Islet precursor cell (in vitro differentiated cells): ENCODE measurements at regions not wholly inside any gene's neighbourhood (a gene's known extent, or its start where the extent isn't known, plus 50 kb on each side); places are given as distances from the start of the nearest gene placed in this dataset.
A peak's percentile ranks its signal among the peaks of the same experiment; 100 is the strongest.
"Not testable (repeated sequence)": the region's sequence is repeated elsewhere in the genome, so short reads cannot be mapped to it uniquely, and the experiment has no call there.

ENCODE experiments used
- DNase-seq: peaks from one replicate; pipeline ENCODE4 v3.0.0-alpha.2; 2018

DNA sequence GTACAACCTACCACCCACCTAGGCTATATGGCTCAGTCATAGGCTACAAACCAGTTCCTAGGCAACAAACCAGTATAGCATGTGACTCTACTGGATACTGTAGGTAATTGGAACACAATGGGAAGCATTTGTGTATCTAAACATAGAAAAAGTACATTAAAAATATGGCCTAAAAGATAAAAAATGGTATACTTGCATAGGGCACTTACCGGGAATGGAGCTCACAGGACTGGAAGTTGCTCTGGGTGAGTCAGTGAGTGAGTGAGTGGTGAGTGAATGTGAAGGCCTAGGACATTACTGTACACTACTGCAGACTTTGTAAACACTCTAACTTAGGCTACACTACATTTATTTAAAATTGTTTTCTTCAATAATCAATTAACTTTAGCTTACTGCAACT, 139.2 kb upstream of the RBPJ start:
- no peak for DNase-seq

DNA sequence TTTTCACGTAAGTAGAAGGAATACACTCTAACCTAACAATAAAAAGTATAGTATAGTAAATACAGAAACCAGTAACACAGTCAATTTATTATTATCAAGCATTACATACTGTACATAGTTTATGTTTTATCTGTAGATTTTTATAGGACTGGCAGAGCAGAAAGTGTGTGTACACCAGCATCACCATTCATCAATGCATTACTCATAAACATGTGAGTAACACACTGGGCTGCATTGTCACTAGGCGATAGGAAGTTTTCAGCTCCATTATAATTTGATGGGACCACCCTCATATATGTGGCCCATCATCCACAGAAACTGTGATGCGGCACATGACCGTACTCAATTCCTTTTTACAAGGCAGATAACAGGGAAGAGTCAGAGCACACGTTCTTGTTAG, 137.8 kb upstream of the RBPJ start:
- DNase-seq, result no peak

DNA sequence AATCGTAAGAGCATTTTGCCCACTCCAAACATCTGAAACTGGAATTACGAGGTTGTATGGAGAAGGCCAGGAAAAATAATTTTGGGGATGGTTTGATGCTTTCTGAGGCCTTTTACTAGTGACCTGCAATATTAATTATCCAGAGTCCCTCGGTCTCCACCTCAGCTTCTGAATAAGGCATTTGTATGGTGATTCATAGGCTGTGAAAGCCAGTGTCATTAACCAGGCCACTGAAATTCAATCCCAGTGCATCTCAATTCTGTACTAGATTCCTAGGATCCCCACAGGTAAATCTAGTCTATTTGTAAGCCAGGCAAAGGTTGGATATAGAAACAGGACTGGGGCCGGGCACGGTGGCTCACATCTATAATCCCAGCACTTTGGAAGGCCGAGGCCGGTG, 135.4 kb upstream of the RBPJ start:
- no peak for DNase-seq

DNA sequence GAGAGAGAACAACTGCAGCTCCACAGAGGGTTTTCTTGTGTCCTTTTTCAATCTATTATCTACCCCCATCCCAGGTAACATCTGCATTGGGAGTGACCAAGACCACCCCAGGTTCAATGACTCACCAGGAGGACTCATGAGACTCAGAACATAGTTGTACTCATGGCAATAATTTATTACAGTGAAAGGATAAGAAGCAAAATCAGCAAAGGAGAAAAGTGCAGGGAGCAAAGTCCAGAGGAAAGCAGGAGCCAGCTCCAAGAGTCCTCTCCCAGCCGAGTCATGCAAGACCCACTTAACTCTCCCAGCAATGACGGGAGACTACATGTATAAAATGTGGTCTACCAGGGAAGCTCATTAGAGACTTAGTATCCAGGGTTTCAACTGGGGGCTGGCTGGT, 129.5 kb upstream of the RBPJ start:
- DNase-seq, result no peak

DNA sequence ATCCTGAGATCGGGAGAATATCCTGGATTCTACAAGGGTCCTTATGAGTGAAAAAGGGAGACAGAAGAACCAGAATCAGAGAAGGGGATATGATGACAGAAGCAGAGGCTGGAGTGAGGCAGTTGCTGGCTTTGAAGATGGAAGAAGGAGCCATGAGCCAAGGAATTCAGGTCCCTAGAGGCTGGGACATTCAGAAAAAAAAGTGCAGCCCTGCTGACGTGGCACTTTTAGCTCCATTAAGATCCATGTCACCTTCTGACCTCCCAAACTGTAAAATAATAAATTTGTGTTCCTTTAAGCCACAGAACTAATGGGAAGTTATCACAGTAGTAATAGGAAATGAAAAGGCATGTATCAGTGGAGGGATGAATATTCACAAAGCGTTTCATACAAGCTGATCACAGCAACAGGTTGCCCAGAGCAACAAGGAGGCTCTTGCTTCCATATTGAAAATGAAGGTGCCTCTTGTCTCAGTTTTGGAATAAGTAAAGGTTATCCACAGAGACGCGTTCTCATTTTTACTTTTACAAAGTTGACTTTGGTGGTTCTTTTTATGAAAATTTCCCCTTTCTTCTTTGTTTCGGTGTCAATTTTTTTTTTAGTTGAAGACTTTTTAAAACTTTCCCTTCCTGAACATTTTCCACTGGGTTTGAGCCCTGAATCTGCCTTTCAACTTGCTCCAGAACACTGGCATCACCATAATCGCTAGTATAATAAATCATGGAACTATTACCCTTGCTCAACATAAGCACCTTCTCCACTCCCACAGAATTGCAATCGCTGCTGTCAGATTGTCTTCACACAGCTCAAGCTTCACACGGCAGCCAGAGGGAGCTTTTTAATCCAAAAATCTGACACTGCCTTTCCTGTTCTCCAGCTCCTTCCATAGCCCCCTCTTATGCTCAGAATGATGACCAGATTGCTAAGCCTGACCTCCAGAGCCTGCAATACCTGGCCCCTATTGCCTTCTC, 127.6 kb upstream of the RBPJ start:
- no peak for DNase-seq

DNA sequence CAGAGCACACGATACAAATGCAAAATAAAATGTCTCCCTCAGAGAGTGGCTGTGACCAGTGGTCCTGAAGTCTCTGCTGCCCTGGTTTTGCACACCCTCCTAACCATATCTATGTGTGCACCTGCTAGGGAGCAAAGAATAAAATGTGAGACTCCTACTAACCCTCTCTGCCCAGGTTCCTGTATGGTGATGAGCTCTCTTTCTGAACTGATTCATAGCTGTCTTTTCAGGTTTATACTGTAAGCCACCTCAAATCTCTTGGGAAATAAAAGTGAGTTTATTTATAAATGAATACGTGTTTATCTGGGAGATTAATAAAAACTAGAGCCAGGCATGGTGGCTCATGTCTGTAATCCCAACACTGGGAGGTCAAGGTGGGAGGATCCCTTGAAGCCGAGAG, 126.0 kb upstream of the RBPJ start:
- DNase-seq, result no peak

DNA sequence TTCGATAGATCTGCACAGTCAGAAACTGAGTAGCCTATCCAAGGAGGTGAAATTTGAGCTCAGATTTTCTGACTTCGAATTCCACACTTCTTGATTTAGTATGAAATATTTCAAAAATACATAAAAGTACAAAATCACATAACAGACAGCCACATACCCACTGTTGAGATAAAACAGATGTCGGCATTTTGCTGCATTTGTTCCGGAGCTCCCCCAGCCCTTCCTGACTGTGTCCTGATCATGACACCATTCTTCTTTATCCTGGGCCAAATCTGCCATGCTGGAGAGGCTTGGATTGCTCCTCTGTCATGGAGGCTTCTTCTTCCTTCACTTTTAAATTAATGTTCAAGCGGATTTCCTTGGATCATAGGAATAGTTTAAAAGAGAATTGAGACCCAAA, 124.2 kb upstream of the RBPJ start:
- no peak for DNase-seq

DNA sequence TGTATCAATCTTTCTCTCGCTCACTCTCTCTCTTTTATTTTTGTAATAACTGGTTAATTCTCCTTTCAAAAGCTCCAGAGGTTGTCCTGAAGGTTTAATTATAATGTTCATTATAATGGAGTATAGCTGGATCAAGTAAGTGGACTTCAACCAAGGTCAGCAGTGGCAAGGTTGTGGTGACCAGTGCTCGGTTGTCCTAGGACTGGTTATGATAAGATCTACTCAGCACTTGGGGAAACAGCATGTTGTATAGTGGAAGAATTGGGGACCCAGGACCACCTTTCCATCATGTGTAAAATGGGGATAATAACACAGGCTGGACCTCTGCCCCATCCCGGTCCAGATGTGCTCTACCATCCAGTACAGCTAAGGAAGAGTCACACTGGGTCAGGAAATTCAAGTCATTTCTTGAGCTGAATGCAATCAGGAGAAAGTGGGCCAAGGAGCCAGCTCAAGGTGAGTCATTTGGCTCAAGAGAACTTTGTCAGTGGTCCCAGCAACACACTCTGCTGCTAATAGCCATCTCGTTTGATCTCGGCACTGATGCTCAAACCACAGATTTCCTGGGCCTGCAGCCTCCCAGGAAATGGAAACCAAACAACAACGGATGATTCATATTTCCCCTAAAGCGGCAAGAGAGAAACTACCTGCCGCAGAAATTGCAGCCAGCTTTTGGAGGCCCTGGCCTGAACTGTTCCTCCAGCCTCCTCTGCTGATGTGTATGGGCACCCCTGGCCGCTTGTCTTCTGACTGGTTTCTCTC, 123.6 kb upstream of the RBPJ start:
- DNase-seq, result peak; percentile 94

DNA sequence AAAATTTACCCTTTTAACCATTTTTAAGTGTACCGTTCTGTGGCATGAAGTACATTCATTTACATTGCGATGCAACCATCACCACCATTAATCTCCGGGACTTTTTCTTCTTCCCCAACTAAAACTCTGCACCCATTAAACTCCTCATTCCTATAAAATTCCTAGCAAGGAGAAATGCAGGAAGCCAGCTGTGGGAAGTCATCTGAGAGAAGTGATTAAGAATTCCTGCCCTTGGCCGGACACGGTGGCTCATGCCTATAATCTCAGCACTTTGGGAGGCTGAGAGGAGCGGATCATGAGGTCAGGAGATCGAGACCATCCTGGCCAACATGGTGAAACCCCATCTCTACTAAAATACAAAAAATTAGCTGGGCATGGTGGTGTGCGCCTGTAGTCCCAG, 121.9 kb upstream of the RBPJ start:
- not testable (repeated sequence) for DNase-seq

DNA sequence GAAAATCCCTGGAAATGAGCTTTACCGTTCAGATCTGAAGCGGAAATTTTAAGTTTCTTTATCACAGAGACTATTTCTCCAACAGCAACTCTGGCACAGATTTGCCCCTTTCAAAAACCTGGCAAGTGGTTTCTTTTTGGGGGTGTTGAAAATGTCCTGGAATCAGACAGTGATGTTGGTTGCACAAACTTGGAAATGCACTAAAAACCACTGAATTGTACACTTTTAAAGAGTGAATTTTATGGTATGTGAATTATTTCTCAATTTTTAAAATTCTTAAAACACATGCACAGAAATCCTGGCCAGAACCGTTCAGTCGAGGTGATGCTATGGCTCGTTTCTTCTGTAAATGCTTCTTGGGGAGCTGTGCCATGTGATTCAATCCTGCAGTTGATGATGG, 121.2 kb upstream of the RBPJ start:
- no peak for DNase-seq

DNA sequence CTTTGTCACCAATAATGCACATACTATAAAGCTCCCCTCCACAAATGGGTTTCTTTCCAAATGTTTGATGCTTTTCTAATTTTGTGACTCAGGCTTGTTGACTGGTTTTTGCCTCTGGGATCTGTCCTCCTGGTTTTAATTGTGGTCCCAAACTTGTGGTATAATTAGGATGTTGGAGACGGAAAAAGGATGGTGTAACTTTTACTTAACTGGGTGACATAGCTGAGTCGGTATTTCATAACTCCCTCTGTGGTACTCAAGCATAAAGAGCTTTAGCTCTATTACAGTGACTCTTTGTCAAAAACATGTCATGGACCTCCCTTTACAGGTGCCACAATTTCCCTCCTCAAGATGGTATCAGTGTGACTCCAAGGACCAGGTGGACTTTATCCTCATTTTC, 119.7 kb upstream of the RBPJ start:
- DNase-seq, result no peak

DNA sequence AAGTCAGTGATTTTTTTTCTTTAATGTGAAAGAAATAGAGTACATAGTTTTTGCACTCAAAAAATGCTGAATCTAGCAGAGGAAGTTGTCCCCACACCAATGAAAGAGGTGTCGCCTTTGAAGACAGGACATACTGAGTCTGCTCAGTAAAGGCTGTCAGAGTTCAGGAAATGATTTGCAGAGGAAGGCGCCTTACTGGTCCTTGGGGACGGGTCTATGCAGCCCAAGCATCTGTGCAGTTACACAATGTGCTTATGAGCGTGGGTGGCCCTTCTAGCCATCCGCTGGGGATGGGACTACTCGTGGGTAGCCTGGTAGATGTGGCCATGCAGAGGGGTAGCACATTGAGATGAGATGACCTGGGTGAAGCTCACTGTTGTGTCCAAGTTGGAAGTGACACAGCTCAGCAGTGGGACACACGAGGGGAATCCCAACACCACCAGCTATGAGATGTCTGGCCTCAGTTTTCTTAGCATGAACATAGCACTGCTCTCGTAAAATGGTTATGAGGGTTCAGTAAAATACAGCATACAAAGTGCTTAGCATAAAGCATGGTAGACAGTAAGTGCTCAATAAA, 116.5 kb upstream of the RBPJ start:
- no peak for DNase-seq

DNA sequence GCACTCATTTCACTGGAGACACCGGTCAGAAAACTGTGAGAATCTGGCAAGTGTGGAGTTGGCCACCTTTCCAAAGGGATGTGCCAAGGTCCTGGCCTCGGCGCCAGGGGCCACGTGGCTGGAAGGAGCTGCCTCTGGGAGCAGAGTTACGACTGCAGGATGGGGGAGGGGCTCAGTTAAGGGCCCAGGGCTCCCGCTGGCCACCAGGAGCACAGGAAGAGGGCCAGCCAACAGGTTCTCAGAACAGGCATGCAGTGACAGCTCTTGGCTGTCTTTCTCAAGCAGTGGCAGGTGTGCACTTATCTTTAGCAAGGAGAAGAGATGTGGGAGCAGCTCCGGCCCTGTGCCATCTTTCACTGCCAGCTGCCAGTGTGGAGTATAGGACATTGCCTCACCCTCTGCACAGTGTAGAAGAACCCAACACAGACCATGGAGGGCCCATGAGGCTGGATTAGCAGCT, 115.9 kb upstream of the RBPJ start:
- DNase-seq, result no peak

DNA sequence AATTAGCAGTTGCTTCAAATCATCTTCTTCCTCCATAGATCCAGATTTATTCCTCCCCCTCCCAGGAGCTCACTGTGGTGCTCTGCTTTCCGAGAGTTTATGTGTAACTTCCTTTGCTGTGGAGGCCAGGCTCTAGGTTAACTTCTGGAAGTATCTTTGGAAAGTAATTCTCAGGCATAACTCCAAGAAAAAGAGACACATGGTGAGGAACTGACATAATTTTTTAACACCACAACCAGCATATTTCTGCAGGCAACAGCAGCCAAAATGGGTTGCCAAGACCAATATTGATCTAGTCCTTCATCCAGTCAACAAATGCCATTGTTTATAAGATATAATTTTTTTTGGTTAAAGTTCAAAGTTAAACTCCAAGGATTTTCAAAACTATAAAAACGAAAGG, 114.5 kb upstream of the RBPJ start:
- DNase-seq, result no peak

DNA sequence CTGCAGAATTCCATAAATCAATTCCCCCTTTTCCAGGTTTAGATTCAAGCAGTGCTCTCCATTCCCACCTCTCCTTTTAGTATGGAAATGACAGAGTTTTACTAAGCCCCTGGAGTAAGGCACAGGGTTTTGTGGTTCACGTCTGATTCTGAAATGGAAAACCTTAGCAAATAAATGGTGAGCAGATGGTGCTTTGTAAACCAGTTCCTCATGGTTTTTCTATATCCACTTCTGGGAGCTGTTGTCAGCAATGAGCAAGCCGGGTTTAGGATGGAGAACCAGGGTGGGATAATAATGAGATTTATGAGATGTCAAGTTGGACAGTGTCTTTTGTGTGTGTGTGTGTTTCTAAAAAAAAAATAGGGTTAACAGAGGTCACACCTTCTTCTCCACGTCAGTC, 113.8 kb upstream of the RBPJ start:
- no peak for DNase-seq

DNA sequence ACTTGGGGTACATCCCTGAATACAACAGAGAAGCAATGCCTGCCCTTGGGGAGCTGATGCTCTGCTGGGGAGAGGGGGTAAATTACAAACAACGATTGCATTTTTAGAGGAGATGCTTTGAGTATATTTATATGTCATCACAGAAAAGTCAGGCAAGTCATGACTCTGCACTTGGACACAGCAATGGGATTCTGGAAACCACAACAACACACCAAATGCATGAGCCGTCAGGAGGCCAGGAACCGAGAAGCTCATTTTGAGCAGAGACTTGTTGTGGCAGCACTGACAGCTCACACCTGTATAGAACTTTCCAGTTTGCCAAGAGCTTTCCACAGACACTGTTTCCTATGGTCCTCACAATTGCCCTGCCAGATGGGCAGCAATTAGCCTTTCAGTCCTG, 113.2 kb upstream of the RBPJ start:
- DNase-seq, result no peak

DNA sequence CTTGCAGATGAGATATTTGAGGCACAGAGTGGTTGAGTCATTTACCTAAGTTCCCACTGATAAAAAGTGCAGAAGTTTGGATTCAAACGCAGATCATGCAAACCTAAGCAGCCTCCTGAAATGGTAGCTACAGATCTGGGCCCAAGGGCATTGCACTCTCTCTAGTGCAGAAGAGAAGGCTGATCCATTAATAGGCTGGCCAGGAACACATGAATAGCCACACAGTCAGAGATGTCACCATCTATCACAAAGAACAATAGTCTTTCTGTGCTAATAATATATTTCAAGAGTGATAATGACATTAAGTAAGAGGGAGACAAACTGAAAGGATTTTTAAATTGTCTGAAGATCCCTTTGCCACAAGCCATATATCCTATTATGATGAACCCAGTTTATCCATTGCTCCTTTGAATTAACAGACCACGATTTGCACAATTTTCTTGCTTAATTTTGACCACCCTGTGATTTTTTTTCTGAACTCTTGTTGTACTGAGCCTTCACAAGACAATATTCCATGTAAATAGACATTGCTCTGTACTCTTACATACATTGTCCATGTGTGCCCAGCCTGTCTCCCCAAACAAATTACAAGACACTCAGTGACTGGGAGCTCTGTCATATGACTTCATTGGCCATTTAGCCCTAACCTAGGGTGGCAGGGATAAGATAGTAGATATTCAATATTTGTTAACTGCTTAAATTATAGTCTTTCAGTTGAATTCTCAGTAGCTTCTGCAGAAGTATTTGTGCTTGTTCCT, 112.4 kb upstream of the RBPJ start:
- DNase-seq, result no peak

DNA sequence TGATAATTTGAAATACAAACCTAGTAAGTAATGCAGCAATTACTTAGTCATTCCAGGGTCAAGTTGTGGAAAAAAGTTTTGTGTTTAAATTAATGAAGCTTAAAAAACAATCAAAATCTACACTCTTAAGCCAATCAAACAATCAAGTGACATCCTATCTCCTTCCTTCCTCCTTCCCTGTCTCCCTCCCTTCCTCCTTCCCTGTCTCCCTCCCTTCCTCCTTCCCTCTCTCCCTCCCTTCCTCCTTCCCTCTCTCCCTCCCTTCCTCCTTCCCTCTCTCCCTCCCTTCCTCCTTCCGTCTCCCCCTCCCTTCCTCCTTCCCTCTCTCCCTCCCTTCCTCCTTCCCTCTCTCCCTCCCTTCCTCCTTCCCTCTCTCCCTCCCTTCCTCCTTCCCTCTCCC, 111.4 kb upstream of the RBPJ start:
- not testable (repeated sequence) for DNase-seq

DNA sequence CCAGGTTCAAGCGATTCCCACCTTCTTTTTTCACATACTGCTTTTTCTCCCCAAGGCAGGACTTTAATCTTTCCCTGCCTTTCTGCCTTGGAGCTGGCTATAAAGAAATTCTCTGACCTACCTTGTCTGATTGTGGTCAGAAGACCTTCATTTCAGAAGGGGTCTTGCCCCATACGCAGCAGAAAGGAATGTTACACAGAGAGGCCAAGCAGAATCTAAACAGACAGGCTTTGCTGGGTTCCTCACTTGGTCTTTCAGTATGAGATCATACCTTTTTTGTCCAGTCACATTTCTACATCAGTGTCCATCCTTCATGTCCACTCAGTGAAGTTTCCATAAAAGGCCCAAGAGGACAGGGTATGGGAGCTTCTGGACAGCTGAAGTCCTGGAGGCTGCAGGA, 108.3 kb upstream of the RBPJ start:
- DNase-seq, result peak; percentile 73

DNA sequence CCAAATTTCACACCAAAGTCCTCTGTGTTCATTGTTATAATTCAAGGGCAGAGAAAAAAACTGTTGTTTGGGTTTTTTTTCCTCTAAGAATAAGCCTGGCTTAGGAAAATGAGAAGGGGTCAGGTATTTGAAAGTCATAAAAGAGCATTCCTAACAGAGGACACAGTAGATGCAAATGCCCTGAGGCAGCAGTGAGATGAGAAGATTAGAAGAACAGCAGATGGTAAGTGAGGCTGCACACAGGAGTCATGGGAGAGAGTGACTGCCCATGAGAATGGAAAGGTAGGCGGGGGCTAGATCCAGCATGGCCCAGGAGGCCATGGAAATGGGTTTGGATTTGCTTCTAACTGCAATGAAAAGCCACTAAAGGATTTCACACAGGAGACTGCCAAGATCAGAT, 107.5 kb upstream of the RBPJ start:
- DNase-seq, result peak; percentile 82

DNA sequence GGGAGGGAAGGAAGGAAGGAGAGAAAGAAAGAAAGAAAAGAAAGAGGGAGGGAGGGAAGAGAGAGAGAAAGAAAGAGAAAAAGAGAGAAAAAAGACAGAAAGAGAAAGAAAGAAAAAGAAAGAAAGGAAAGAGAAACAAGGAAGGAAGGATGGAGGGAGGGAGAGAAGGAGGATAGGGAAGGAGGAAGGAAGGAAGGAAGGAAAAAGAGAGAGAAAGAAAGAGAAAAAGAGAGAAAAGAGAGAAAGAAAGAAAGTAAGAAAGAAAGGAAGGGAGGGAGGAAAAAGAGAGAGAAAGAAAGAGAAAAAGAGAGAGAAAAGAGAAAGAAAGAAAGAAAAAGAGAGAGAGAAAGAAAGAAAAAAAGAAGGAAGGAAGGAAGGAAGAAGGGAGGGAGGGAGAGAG, 105.8 kb upstream of the RBPJ start:
- no peak for DNase-seq

DNA sequence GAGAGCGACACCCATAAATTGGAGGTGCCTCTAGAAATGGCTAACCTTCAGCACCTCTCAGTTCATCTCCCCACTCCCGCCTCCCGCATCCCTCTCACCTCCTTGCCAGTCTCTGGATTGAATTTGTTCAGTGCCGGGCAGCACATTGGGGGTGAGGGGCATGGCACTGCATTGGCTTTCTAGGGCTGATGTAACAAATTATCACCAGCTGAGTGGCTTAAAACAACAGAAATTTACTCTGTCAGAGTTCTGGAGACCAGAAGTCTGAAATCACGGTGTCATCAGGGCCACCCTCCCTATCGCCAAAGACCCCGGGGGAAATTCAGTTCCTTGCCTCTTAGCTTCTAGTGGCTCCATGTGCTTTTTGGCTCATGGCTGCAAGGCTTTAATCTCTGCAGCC, 105.1 kb upstream of the RBPJ start:
- no peak for DNase-seq

DNA sequence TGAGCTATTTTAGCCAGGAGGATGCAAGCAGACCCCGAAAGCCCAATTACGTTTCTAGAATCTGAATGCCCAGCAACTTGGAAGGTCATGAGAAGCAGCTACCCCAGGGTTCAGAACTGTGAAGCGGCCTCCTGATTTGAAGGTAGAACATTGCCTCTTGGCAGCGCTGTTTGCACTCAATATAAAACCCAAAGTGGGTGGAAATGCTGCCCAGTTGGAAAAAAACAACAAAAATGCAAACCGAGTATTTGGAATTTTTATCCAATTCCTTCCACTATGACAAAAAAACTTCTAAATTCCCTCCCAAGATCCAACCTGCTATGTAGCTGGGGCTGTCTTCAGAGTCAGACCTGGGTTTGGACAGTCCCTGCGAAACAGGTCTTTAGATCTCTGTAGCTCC, 103.3 kb upstream of the RBPJ start:
- no peak for DNase-seq
